SH-SY5Y (cell line): ENCODE measurements at regions not wholly inside any gene's neighbourhood (a gene's known extent, or its start where the extent isn't known, plus 50 kb on each side); places are given as distances from the start of the nearest gene placed in this dataset.

Source experiments
- GATA2 ChIP-seq: IDR thresholded peaks from 2 replicates; pipeline ENCODE4 v1.6.1; 2011; ENCODE audit warnings: mild to moderate bottlenecking, low read depth, low read length
- GATA3 ChIP-seq: IDR thresholded peaks from 2 replicates; pipeline ENCODE4 v1.6.1; 2011; ENCODE audit warnings: low read depth, mild to moderate bottlenecking, low read length, moderate library complexity

GRCh38 chr3:13252207-13252606, 167.9 kb downstream of the NUP210 start:
- TF ChIP-seq GATA2: no peak
- TF ChIP-seq GATA3: no peak
